WTC11 (cell line): ENCODE measurements at regions not wholly inside any gene's neighbourhood (a gene's known extent, or its start where the extent isn't known, plus 50 kb on each side); places are given as distances from the start of the nearest gene placed in this dataset.

ENCODE experiments used
- CREB1 ChIP-seq: sonication (generic); formaldehyde crosslinking; IDR thresholded peaks from 2 replicates; pipeline ENCODE4 v1.8.0; 2023; ENCODE audit warnings: mild to moderate bottlenecking, missing genetic modification reagents
- CREM ChIP-seq: sonication (generic); formaldehyde crosslinking; IDR thresholded peaks from 2 replicates; pipeline ENCODE4 v1.8.1; 2022; ENCODE audit warnings: mild to moderate bottlenecking, missing genetic modification reagents, moderate library complexity
- SP1 ChIP-seq: sonication (generic); formaldehyde crosslinking; conservative IDR thresholded peaks from 2 replicates; pipeline ENCODE4 v1.8.1; 2022; ENCODE audit warnings: missing genetic modification reagents
- ZBTB43 ChIP-seq: sonication (generic); formaldehyde crosslinking; IDR thresholded peaks from 2 replicates; pipeline ENCODE4 v1.8.1; 2023; ENCODE audit warnings: mild to moderate bottlenecking, missing genetic modification reagents
- TF ChIP-seq, protein P1 (sequence below): fragments of 200-600 bp; IDR thresholded peaks from 2 replicates; pipeline ENCODE4 v1.8.0; 2022; ENCODE audit warnings: antibody characterized with exemption
- TF ChIP-seq, protein P2 (sequence below): sonication (generic); formaldehyde crosslinking; IDR thresholded peaks from 2 replicates; pipeline ENCODE4 v1.8.1; 2023; ENCODE audit warnings: mild to moderate bottlenecking, missing genetic modification reagents

DNA sequence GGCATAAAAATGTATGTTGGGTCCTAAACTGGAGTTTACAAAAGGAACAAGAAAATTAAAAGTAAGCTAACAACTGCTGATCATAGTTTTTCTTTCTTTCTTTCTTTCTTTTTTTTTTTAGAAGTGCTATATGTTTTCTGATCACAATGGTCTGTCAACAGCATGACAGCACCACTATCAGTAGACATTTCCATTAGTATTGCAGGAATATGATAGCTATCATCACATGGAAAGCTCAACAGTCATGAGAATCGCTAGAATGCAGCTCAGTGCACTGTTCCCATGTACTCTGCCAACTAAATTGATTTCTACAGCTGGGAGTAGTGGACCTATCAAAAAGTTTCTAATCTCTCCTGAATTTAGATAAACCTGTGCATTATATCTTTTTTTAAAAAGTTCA is 950.3 kb upstream of the ACVR2A start:
- no peak for TF ChIP-seq ZBTB43 (CRISPR knock-in tag)
- TF ChIP-seq, protein P1, sequence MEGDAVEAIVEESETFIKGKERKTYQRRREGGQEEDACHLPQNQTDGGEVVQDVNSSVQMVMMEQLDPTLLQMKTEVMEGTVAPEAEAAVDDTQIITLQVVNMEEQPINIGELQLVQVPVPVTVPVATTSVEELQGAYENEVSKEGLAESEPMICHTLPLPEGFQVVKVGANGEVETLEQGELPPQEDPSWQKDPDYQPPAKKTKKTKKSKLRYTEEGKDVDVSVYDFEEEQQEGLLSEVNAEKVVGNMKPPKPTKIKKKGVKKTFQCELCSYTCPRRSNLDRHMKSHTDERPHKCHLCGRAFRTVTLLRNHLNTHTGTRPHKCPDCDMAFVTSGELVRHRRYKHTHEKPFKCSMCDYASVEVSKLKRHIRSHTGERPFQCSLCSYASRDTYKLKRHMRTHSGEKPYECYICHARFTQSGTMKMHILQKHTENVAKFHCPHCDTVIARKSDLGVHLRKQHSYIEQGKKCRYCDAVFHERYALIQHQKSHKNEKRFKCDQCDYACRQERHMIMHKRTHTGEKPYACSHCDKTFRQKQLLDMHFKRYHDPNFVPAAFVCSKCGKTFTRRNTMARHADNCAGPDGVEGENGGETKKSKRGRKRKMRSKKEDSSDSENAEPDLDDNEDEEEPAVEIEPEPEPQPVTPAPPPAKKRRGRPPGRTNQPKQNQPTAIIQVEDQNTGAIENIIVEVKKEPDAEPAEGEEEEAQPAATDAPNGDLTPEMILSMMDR: no peak
- TF ChIP-seq, protein P2, sequence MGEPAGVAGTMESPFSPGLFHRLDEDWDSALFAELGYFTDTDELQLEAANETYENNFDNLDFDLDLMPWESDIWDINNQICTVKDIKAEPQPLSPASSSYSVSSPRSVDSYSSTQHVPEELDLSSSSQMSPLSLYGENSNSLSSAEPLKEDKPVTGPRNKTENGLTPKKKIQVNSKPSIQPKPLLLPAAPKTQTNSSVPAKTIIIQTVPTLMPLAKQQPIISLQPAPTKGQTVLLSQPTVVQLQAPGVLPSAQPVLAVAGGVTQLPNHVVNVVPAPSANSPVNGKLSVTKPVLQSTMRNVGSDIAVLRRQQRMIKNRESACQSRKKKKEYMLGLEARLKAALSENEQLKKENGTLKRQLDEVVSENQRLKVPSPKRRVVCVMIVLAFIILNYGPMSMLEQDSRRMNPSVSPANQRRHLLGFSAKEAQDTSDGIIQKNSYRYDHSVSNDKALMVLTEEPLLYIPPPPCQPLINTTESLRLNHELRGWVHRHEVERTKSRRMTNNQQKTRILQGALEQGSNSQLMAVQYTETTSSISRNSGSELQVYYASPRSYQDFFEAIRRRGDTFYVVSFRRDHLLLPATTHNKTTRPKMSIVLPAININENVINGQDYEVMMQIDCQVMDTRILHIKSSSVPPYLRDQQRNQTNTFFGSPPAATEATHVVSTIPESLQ (CRISPR knock-in tag): no peak
- no peak for TF ChIP-seq CREM (CRISPR knock-in tag)
- no peak for TF ChIP-seq CREB1 (CRISPR knock-in tag)
- TF ChIP-seq SP1 (CRISPR knock-in tag): no peak
